ENCODE measurements at regions not wholly inside any gene's neighbourhood (a gene's known extent, or its start where the extent isn't known, plus 50 kb on each side); places are given as distances from the start of the nearest gene placed in this dataset.
A peak's percentile ranks its signal among the peaks of the same experiment; 100 is the strongest.

DNA sequence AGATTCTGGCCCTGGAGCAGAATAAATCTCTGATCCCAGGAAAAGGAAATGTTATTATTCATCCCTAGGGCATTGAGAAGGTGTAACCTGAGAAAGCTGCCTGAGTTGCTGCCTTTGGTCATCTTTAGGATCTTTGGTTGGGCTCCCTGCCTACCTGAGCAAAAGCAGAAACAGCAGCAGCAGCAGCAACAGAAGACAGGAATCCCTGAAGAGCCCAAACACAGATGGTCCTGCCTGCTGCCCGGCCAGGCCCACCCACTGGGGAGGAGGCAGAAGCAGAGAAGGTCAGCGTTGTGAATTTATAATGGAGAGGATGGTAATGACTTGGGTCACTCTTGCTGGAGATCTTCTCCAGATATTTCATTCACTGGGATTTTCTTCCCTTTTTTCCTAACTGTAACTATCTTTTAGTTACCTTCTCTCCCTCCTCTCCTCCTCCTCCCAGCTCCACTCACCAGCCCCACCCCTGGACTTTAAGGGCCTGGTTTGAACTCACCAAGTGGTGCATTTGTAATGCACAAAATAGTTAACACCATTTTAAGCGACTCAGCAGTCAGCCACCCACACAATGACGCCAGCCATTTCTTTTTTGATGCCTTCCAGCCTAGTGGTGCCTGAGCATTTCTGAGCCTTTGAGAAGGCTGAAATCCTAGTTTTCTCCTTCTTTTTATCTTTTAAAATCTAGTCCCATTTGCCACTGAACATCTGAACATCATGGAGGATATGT, 91.7 kb downstream of the HSPH1 start:
- intact Hi-C loops (cut with micrococcal nuclease): no loop called here
- Mint-ChIP-seq H3K4me3 (ENCODE audit: unreplicated experiment) (no peak overlapping the region), H3K9me3 (ENCODE audit: unreplicated experiment) (no peaks in the 10 kb centered on the region), H3K27ac (ENCODE audit: low read depth, unreplicated experiment) (no peak overlapping the region), H3K36me3 (ENCODE audit: insufficient read depth, unreplicated experiment) (no peaks in the 10 kb centered on the region), H3K27me3 (ENCODE audit: insufficient read depth, unreplicated experiment) (no peaks in the 10 kb centered on the region), H3K4me1 (ENCODE audit: insufficient read depth, unreplicated experiment) (peaks cover 15% of the 10 kb centered on the region)
- TF ChIP-seq, protein P1, sequence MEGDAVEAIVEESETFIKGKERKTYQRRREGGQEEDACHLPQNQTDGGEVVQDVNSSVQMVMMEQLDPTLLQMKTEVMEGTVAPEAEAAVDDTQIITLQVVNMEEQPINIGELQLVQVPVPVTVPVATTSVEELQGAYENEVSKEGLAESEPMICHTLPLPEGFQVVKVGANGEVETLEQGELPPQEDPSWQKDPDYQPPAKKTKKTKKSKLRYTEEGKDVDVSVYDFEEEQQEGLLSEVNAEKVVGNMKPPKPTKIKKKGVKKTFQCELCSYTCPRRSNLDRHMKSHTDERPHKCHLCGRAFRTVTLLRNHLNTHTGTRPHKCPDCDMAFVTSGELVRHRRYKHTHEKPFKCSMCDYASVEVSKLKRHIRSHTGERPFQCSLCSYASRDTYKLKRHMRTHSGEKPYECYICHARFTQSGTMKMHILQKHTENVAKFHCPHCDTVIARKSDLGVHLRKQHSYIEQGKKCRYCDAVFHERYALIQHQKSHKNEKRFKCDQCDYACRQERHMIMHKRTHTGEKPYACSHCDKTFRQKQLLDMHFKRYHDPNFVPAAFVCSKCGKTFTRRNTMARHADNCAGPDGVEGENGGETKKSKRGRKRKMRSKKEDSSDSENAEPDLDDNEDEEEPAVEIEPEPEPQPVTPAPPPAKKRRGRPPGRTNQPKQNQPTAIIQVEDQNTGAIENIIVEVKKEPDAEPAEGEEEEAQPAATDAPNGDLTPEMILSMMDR (IDR thresholded peaks at IDR 0.05; ENCODE audit: unreplicated experiment): no peak
- ChIA-PET POLR2A (interaction anchor here (1.4 kb wide), 1 partner anchor 16 kb away, joined by 4 read pairs; no protein-coding TSS in a partner anchor), CTCF (interaction anchor here (0.7 kb wide), 1 partner anchor 197 kb away, joined by 5 read pairs; no protein-coding TSS in a partner anchor)
- no TSS peak for BruUV-seq (replicated peaks)
- DNase-seq (ENCODE audit: unreplicated experiment): no peak

DNA sequence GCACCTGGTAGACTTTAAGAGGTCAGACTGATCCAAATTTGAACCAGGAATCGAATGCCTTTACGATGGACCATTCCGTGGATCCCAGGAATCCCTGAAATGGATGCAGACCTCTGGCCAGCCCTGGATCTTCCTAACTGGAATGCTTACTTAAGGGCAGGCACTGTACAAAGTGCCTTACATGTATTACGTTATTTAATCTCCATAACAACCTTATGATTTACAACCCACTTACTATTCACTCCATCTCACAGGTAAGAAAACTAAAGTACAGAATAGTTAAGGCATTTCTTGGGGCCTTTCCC, 93.6 kb downstream of the HSPH1 start:
- intact Hi-C loops (cut with micrococcal nuclease): no loop called here
- Mint-ChIP-seq H3K27ac (ENCODE audit: low read depth, unreplicated experiment) (no peak overlapping the region), H3K4me1 (ENCODE audit: insufficient read depth, unreplicated experiment) (peaks cover 15% of the 10 kb centered on the region), H3K9me3 (ENCODE audit: unreplicated experiment) (no peaks in the 10 kb centered on the region), H3K4me3 (ENCODE audit: unreplicated experiment) (no peak overlapping the region), H3K36me3 (ENCODE audit: insufficient read depth, unreplicated experiment) (no peaks in the 10 kb centered on the region), H3K27me3 (ENCODE audit: insufficient read depth, unreplicated experiment) (no peaks in the 10 kb centered on the region)
- DNase-seq (ENCODE audit: unreplicated experiment): no peak
- ChIA-PET CTCF (interaction anchor here (1.4 kb wide), 1 partner anchor 16 kb away, joined by 5 read pairs; no protein-coding TSS in a partner anchor), POLR2A (interaction anchor here (0.6 to 2.0 kb wide), 6 partner anchors 12 to 597 kb away, joined by 3 to 8 read pairs (median 3); no protein-coding TSS in a partner anchor)
- TF ChIP-seq, protein P1 (IDR thresholded peaks at IDR 0.05; ENCODE audit: unreplicated experiment): no peak
- no TSS peak for BruUV-seq (replicated peaks)

DNA sequence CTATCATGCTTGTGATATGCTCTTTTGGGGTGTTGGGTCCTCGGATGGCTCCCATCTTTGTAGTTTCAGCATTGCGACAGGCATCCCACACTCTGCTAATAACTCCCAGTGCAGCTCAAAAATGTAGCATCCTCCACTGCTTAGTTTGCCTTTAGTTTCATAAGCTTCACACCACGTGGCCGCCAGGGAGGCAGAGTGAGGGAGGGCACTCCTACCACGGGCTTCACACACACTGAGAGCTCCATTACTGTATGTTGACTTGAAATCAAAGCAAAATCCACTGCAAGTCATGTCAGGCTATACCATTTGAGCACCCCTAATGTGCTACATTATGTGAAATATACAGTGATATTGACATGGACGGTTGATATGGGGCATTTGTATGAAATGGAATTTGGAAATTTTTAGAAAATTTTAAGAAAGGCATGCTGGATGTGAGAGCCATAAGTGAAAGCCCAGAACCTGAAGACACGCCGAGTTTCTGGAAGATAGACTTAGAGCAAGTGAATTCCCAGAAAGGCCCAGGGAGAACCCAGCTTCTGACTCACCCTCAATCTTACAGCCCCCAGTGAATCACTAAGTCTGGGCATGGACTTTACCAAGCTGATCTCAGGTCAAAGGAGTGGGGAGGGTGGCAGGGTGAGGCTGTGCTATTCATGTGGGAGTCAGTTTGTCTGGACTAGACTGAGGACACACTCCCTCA, 94.1 kb downstream of the HSPH1 start:
- intact Hi-C loops (cut with micrococcal nuclease): no loop called here
- H3K27ac Mint-ChIP-seq (ENCODE audit: low read depth, unreplicated experiment): no peak overlapping the region
- peaks cover 15% of the 10 kb centered on the region for H3K4me1 Mint-ChIP-seq (ENCODE audit: insufficient read depth, unreplicated experiment)
- no peaks in the 10 kb centered on the region for H3K9me3 Mint-ChIP-seq (ENCODE audit: unreplicated experiment)
- H3K27me3 Mint-ChIP-seq (ENCODE audit: insufficient read depth, unreplicated experiment): no peaks in the 10 kb centered on the region
- peak; percentile 84 for DNase-seq (ENCODE audit: unreplicated experiment)
- no peaks in the 10 kb centered on the region for H3K36me3 Mint-ChIP-seq (ENCODE audit: insufficient read depth, unreplicated experiment)
- TF ChIP-seq, protein P1 (IDR thresholded peaks at IDR 0.05; ENCODE audit: unreplicated experiment): no peak
- BruUV-seq (replicated peaks): no TSS peak
- H3K4me3 Mint-ChIP-seq (ENCODE audit: unreplicated experiment): no peak overlapping the region
- CTCF ChIA-PET: interaction anchor here (1.0 to 1.4 kb wide), 2 partner anchors 16 kb away, joined by 3 to 5 read pairs; no protein-coding TSS in a partner anchor
- POLR2A ChIA-PET: interaction anchor here (0.9 to 2.0 kb wide), 8 partner anchors 11 to 93 kb away, joined by 3 to 8 read pairs (median 4); no protein-coding TSS in a partner anchor

DNA sequence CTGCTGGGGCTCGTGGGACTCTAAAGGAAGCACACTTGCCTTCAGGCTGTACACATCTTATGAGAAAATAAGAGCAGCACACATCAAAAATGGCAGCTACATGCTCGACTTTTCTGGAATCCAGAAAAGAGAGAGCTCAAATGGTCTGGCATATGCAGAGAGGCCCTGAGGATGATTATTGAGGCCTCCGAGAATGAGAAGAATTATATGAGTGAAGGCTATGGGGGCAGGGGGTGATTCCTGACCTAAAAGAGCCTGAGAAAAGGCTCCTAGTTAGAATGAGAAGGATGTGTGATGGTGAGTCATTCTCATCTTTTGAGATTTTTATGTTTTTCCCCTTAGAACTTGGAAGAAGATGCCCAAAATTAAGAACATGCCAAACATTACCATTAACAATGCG, 97.1 kb downstream of the HSPH1 start:
- TF ChIP-seq, protein P1 (IDR thresholded peaks at IDR 0.05; ENCODE audit: unreplicated experiment): no peak
- H3K4me3 Mint-ChIP-seq (ENCODE audit: unreplicated experiment): no peak overlapping the region
- H3K27me3 Mint-ChIP-seq (ENCODE audit: insufficient read depth, unreplicated experiment): no peaks in the 10 kb centered on the region
- no peaks in the 10 kb centered on the region for H3K9me3 Mint-ChIP-seq (ENCODE audit: unreplicated experiment)
- intact Hi-C loops (cut with micrococcal nuclease): no loop called here
- DNase-seq (ENCODE audit: unreplicated experiment): no peak
- ChIA-PET POLR2A (no interaction called here), CTCF (interaction anchor here (0.6 kb wide), 1 partner anchor 367 kb away, joined by 4 read pairs; no protein-coding TSS in a partner anchor)
- H3K36me3 Mint-ChIP-seq (ENCODE audit: insufficient read depth, unreplicated experiment): no peaks in the 10 kb centered on the region
- peaks cover 15% of the 10 kb centered on the region for H3K4me1 Mint-ChIP-seq (ENCODE audit: insufficient read depth, unreplicated experiment)
- no peak overlapping the region for H3K27ac Mint-ChIP-seq (ENCODE audit: low read depth, unreplicated experiment)
- BruUV-seq (replicated peaks): no TSS peak
